CD4-positive, alpha-beta T cell treated with Interleukin-2 at 100 ng/mL for 4 hours (primary cell): ENCODE measurements at regions not wholly inside any gene's neighbourhood (a gene's known extent, or its start where the extent isn't known, plus 50 kb on each side); places are given as distances from the start of the nearest gene placed in this dataset.
"Not testable (repeated sequence)": the region's sequence is repeated elsewhere in the genome, so short reads cannot be mapped to it uniquely, and the experiment has no call there.

ENCODE experiments used
- DNase-seq: peaks from one replicate; pipeline ENCODE4 v3.0.0-alpha.2; 2020; ENCODE audit warnings: low spot score

GRCh38 chr5:115439042-115439441, 105.5 kb downstream of the FEM1C start:
- DNase-seq, result no peak

- no peak for DNase-seq
Measured at GRCh38 chr5:115435778-115436712, 108.5 kb downstream of the FEM1C start.

- DNase-seq, result no peak
Measured at GRCh38 chr5:115435065-115435777, 109.4 kb downstream of the FEM1C start.

GRCh38 chr5:115433918-115434317, 110.7 kb downstream of the FEM1C start:
- no peak for DNase-seq

GRCh38 chr5:115432691-115433090, 111.9 kb downstream of the FEM1C start:
- no peak for DNase-seq

GRCh38 chr5:115431116-115431515, 113.5 kb downstream of the FEM1C start:
- no peak for DNase-seq

- no peak for DNase-seq
Measured at GRCh38 chr5:115430374-115430773, 114.2 kb downstream of the FEM1C start.

GRCh38 chr5:115429345-115429940, 115.1 kb downstream of the FEM1C start:
- DNase-seq, result no peak

- DNase-seq, result no peak
Measured at GRCh38 chr5:115428676-115429075, 115.9 kb downstream of the FEM1C start.

- no peak for DNase-seq
Measured at GRCh38 chr5:115428248-115428647, 116.3 kb downstream of the FEM1C start.

- DNase-seq, result no peak
Measured at GRCh38 chr5:115424446-115424845, 120.1 kb downstream of the FEM1C start.

- DNase-seq, result no peak
Measured at GRCh38 chr5:115424030-115424429, 120.5 kb downstream of the FEM1C start.

GRCh38 chr5:115423541-115423940, 121.0 kb downstream of the FEM1C start:
- no peak for DNase-seq

GRCh38 chr5:115423051-115423450, 121.5 kb downstream of the FEM1C start:
- DNase-seq, result no peak

GRCh38 chr5:115420812-115421211, 123.8 kb downstream of the FEM1C start:
- DNase-seq, result not testable (repeated sequence)

GRCh38 chr5:115419846-115420585, 123.6 kb upstream of the CCDC112 start:
- no peak for DNase-seq

- no peak for DNase-seq
Measured at GRCh38 chr5:115418788-115419187, 122.3 kb upstream of the CCDC112 start.

- no peak for DNase-seq
Measured at GRCh38 chr5:115417076-115417475, 120.6 kb upstream of the CCDC112 start.

- DNase-seq, result no peak
Measured at GRCh38 chr5:115415143-115415491, 118.7 kb upstream of the CCDC112 start.

GRCh38 chr5:115414406-115415142, 118.1 kb upstream of the CCDC112 start:
- DNase-seq, result no peak

GRCh38 chr5:115413651-115414050, 117.2 kb upstream of the CCDC112 start:
- no peak for DNase-seq
